ENCODE measurements at regions not wholly inside any gene's neighbourhood (a gene's known extent, or its start where the extent isn't known, plus 50 kb on each side); places are given as distances from the start of the nearest gene placed in this dataset.

DNA sequence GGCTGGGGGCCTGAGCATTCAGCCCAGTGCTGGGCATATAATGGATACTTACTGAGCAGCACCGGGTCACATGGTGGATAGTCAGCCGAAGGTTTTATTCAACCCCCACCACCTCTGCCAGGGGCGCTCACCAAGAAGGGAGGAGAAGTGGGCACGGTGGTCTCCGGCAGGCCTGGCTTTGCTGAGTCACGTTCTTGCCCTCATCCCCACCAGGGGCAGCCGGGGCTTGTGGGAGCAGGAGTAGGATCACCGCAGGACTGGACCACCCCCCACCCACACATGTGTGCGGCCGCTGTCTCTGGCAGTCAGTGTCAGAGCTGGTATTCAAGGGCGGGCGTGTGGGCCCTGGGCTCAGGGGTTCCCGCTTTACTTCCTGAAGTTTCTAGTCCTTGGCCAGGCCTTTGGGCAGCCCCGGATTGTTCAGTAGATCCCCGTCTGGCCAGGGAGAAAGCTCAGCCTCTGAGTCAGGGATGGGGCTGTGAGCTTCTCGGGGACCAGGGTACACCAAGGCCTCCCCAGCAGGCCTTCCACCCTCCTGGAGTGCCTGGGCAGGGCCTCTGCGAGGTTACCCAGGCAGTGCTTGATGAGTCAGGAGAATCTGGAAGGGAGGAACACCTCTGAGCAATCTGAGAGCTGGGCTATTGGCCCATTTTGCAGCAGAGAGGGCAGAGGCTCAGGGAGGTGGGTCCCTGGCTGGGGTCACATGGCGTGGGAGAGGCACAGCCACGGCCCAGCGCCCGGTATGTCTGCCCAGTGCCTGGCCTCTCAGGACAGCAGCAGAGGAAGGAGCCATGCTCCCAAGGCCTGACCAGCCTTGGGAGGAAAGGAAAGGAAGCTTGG lies 60.6 kb downstream of the RTL6 start:
- TF ChIP-seq POLR2AphosphoS5 (IDR thresholded peaks at IDR 0.05; ENCODE audit: insufficient read depth, low read depth, low read length) (no peak), CTCF (IDR thresholded peaks at IDR 0.05; ENCODE audit: extremely low read depth in 1 of 2, insufficient read depth in 1 of 2, low read depth in 1 of 2, low read length in 2 of 2) (no peak), POLR2A (IDR thresholded peaks at IDR 0.05; ENCODE audit: low read depth, low read length) (no peak), EZH2 (IDR thresholded peaks at IDR 0.05; ENCODE audit: borderline replicate concordance, low read depth, low read length, severe bottlenecking) (no peak), JUN (IDR thresholded peaks at IDR 0.05; ENCODE audit: borderline replicate concordance, insufficient read depth, insufficient read length, low read depth) (no peak), GATA2 (IDR thresholded peaks at IDR 0.05; ENCODE audit: insufficient read depth, insufficient read length, low read depth, low read length) (no peak), MYC (IDR thresholded peaks at IDR 0.05; ENCODE audit: low read depth, low read length) (no peak), FOS (IDR thresholded peaks at IDR 0.05; ENCODE audit: borderline replicate concordance, insufficient read depth, low read length) (no peak)
- TF ChIP-seq, protein P1, sequence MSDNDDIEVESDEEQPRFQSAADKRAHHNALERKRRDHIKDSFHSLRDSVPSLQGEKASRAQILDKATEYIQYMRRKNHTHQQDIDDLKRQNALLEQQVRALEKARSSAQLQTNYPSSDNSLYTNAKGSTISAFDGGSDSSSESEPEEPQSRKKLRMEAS (IDR thresholded peaks at IDR 0.05; ENCODE audit: insufficient read depth, insufficient read length): no peak
- H3K9me3 ChIP-seq (replicated peaks; ENCODE audit: control insufficient read depth, insufficient read depth, low read length): no peaks in the 10 kb centered on the region
- H4K20me1 ChIP-seq (replicated peaks; ENCODE audit: control insufficient read depth, extremely low read depth, insufficient read depth, low read length): no peaks in the 10 kb centered on the region
- no peak overlapping the region for H3K9ac ChIP-seq (replicated peaks; ENCODE audit: extremely low read depth, insufficient read depth, low read length)
- BruUV-seq (replicated peaks): no TSS peak
- FAIRE-seq (no peak), DNase-seq (ENCODE audit: low read depth, low spot score) (no peak)
- no peak overlapping the region for H3K27ac ChIP-seq (ENCODE audit: insufficient read depth, low read depth, low read length)
- intact Hi-C loops (cut with micrococcal nuclease): no loop called here
- H3K4me2 ChIP-seq (ENCODE audit: insufficient read depth, low read length): no peak overlapping the region
- dilution Hi-C loops (cut with MboI; ENCODE audit: extremely low pct_ligation_motif_present, low sequenced_read_pairs): no loop called here
- ChIA-PET POLR2A (no interaction called here), CTCF (no interaction called here)
- no peaks in the 10 kb centered on the region for H3K79me2 ChIP-seq (ENCODE audit: control insufficient read depth, insufficient read depth, low read length)
- no peaks in the 10 kb centered on the region for H3K4me1 ChIP-seq (ENCODE audit: control insufficient read depth, extremely low read depth, insufficient read depth, low read length)
- H3K36me3 ChIP-seq (ENCODE audit: control insufficient read depth in 2 of 2, extremely low read depth in 1 of 2, insufficient read depth in 2 of 2, low read length in 2 of 2): no peaks in the 10 kb centered on the region
- H3K9me1 ChIP-seq (replicated peaks; ENCODE audit: control insufficient read depth, extremely low read depth, insufficient read depth, low read length): no peaks in the 10 kb centered on the region
- H3K27me3 ChIP-seq (ENCODE audit: control insufficient read depth in 2 of 2, insufficient read depth in 2 of 2, low read length in 2 of 2): no peaks in the 10 kb centered on the region
- H2AFZ ChIP-seq (ENCODE audit: low read depth, low read length): no peak overlapping the region
- no peak overlapping the region for H3K4me3 ChIP-seq (replicated peaks in 1 of 3; ENCODE audit: insufficient read depth in 1 of 3, low read depth in 1 of 3, low read length in 3 of 3)

Data from endothelial cell of umbilical vein (primary cell).